CD14-positive monocyte (primary cell): ENCODE measurements at regions not wholly inside any gene's neighbourhood (a gene's known extent, or its start where the extent isn't known, plus 50 kb on each side); places are given as distances from the start of the nearest gene placed in this dataset.

Source experiments
- DNase-seq, 3 donors: peaks; one replicate each; pipeline ENCODE4 v3.0.0-alpha.2; 2011 to 2022
- H2AFZ ChIP-seq: 2 replicates; pipeline ENCODE4 v1.6.0; 2012; ENCODE audit warnings: mild to moderate bottlenecking, low read depth, low read length, inconsistent platforms; ENCODE audit not compliant: insufficient read depth, poor library complexity, severe bottlenecking
- H3K27ac ChIP-seq, 2 donors: 1 replicate in 1 of 2; 2 replicates in 1 of 2; pipeline ENCODE4 v1.5.1; 2012 to 2013; ENCODE audit warnings: low read length in 2 of 2, control low read depth in 1 of 2, inconsistent platforms in 1 of 2, low read depth in 1 of 2, mild to moderate bottlenecking in 1 of 2
- H3K27me3 ChIP-seq, 2 donors: one replicate each; pipeline versions ENCODE4 v1.6.0 to v1.6.1; 2011 to 2013; ENCODE audit warnings: low read length in 2 of 2; ENCODE audit not compliant: control insufficient read depth in 2 of 2, insufficient read depth in 2 of 2
- H3K36me3 ChIP-seq, 2 donors: replicated peaks in 1 of 2; 1 replicate in 1 of 2; 2 replicates in 1 of 2; pipeline versions ENCODE4 v1.5.1 to v1.6.1; 2012 to 2013; ENCODE audit warnings: low read length in 2 of 2, control low read depth in 1 of 2, inconsistent platforms in 1 of 2, mild to moderate bottlenecking in 1 of 2; ENCODE audit not compliant: insufficient read depth in 2 of 2, control insufficient read depth in 1 of 2
- H3K4me1 ChIP-seq, 2 donors: 1 replicate in 1 of 2; 2 replicates in 1 of 2; pipeline versions ENCODE4 v1.5.1 to v1.6.1; 2012 to 2013; ENCODE audit warnings: low read length in 2 of 2, control low read depth in 1 of 2, inconsistent platforms in 1 of 2, mild to moderate bottlenecking in 1 of 2, moderate library complexity in 1 of 2; ENCODE audit not compliant: insufficient read depth in 2 of 2, control insufficient read depth in 1 of 2
- H3K4me2 ChIP-seq: replicated peaks from 2 replicates; pipeline ENCODE3; 2012; ENCODE audit warnings: low read length, moderate library complexity, mild to moderate bottlenecking; ENCODE audit not compliant: poor library complexity, severe bottlenecking; ENCODE audit errors: extremely low read depth
- H3K4me3 ChIP-seq, 3 experiments: fragments of 200-600 bp in 1 of 3; sonication (generic) in 1 of 3; replicated peaks in 1 of 3; 1 replicate in 2 of 3; 2 replicates in 1 of 3; pipeline ENCODE4 v1.5.1; 2011 to 2013; ENCODE audit warnings: low read length in 3 of 3, mild to moderate bottlenecking in 3 of 3, control low read depth in 2 of 3, low read depth in 2 of 3, inconsistent platforms in 1 of 3, moderate library complexity in 1 of 3
- H3K79me2 ChIP-seq: 2 replicates; pipeline ENCODE4 v1.6.0; 2012; ENCODE audit warnings: mild to moderate bottlenecking, control low read depth, inconsistent platforms, low read length, moderate library complexity; ENCODE audit not compliant: insufficient read depth
- H3K9ac ChIP-seq: 2 replicates; pipeline ENCODE4 v1.6.0; 2017; ENCODE audit warnings: low read length, mild to moderate bottlenecking; ENCODE audit not compliant: insufficient read depth, poor library complexity, severe bottlenecking
- H3K9me3 ChIP-seq, 2 donors: replicated peaks in 1 of 2; 1 replicate in 1 of 2; 2 replicates in 1 of 2; pipeline versions ENCODE4 v1.5.1 to v1.6.1; 2012 to 2013; ENCODE audit warnings: low read length in 2 of 2, control low read depth in 1 of 2; ENCODE audit not compliant: control insufficient read depth in 1 of 2, insufficient read depth in 1 of 2
- H4K20me1 ChIP-seq: 2 replicates; pipeline ENCODE4 v1.6.0; 2012; ENCODE audit warnings: mild to moderate bottlenecking, low read length, control low read depth, moderate library complexity; ENCODE audit not compliant: insufficient read depth
- H3K27ac Mint-ChIP-seq, 7 donors: one replicate each; pipeline ENCODE4 v1.8.0; 2020; ENCODE audit warnings: mild to moderate bottlenecking in 7 of 7, mixed read lengths in 7 of 7, moderate library complexity in 6 of 7, inconsistent platforms in 2 of 7
- H3K27me3 Mint-ChIP-seq, 3 donors: one replicate each; pipeline ENCODE4 v1.8.0; 2021 to 2022; ENCODE audit warnings: low read depth in 3 of 3, mild to moderate bottlenecking in 3 of 3, mixed read lengths in 3 of 3, moderate library complexity in 3 of 3, inconsistent platforms in 1 of 3
- H3K36me3 Mint-ChIP-seq, 2 donors: one replicate each; pipeline ENCODE4 v1.8.0; 2020; ENCODE audit warnings: mixed read lengths in 2 of 2, inconsistent platforms in 1 of 2, mild to moderate bottlenecking in 1 of 2
- H3K4me1 Mint-ChIP-seq: one replicate; pipeline ENCODE4 v1.8.0; 2020; ENCODE audit warnings: mild to moderate bottlenecking, mixed read lengths
- H3K4me3 Mint-ChIP-seq, 2 donors: one replicate each; pipeline ENCODE4 v1.8.0; 2020; ENCODE audit warnings: mild to moderate bottlenecking in 2 of 2, mixed read lengths in 2 of 2, moderate library complexity in 1 of 2
- H3K9me3 Mint-ChIP-seq, 7 donors: one replicate each; pipeline ENCODE4 v1.8.0; 2020 to 2022; ENCODE audit warnings: mixed read lengths in 7 of 7, mild to moderate bottlenecking in 6 of 7, moderate library complexity in 6 of 7, inconsistent platforms in 2 of 7
- CTCF ChIP-seq: fragments of 200-600 bp; IDR thresholded peaks from one replicate; pipeline ENCODE4 v1.8.0; 2022; ENCODE audit warnings: antibody characterized with exemption, mild to moderate bottlenecking
- WGBS: methylation state at CpG from one replicate; pipeline ENCODE4 v1.1.5; 2013; ENCODE audit warnings: missing lambda C conversion rate; ENCODE audit not compliant: insufficient coverage; 5-methylcytosine and 5-hydroxymethylcytosine counted together
- intact Hi-C, 2 donors: fragments of 100-400 bp; cut with micrococcal nuclease; formaldehyde crosslinking; loops; one replicate each; pipeline versions ENCODE4 v1.15.0 to v1.15.1; 2023

- Histone ChIP-seq H3K4me1 (no peaks in the 10 kb centered on the region), H3K27ac (no peak overlapping the region), H3K9me3 (peaks cover 2 to 22% of the 10 kb centered on the region in 2 donors), H3K79me2 (no peaks in the 10 kb centered on the region), H3K4me2 (no peak overlapping the region), H2AFZ (no peak overlapping the region), H3K4me3 (no peak overlapping the region), H3K9ac (no peak overlapping the region), H3K27me3 (no peaks in the 10 kb centered on the region), H4K20me1 (no peaks in the 10 kb centered on the region), H3K36me3 (no peaks in the 10 kb centered on the region)
- Mint-ChIP-seq H3K36me3 (no peaks in the 10 kb centered on the region), H3K9me3 (peaks cover 0 to 12% (median 7%) of the 10 kb centered on the region in 7 donors), H3K4me3 (no peak overlapping the region), H3K27me3 (no peaks in the 10 kb centered on the region), H3K4me1 (no peaks in the 10 kb centered on the region), H3K27ac (no peak overlapping the region)
- intact Hi-C loops = no loop called here
- TF ChIP-seq CTCF = no peak
- WGBS = no CpG with 5 or more reads among the region's 1 CpG
- DNase-seq = no peak
Measured at GRCh38 chr15:35973029-35973428, 427.1 kb upstream of the DPH6 start.

- Histone ChIP-seq H3K4me3 (no peak overlapping the region), H3K9me3 (peaks cover 0 to 26% of the 10 kb centered on the region in 2 donors), H3K4me1 (no peaks in the 10 kb centered on the region), H3K27ac (no peak overlapping the region), H3K36me3 (no peaks in the 10 kb centered on the region), H4K20me1 (no peaks in the 10 kb centered on the region), H2AFZ (no peak overlapping the region), H3K9ac (no peak overlapping the region), H3K27me3 (no peaks in the 10 kb centered on the region), H3K79me2 (no peaks in the 10 kb centered on the region), H3K4me2 (no peak overlapping the region)
- Mint-ChIP-seq H3K36me3 (no peaks in the 10 kb centered on the region), H3K9me3 (peaks cover 0 to 9% (median 4%) of the 10 kb centered on the region in 7 donors), H3K27ac (no peak overlapping the region), H3K4me3 (no peak overlapping the region), H3K4me1 (no peaks in the 10 kb centered on the region), H3K27me3 (no peaks in the 10 kb centered on the region)
- intact Hi-C loops = no loop called here
- no peak for DNase-seq
- TF ChIP-seq CTCF = no peak
- WGBS = 83% methylated on average over 1 of the region's 3 CpGs
Measured at GRCh38 chr15:35974052-35974451, 428.1 kb upstream of the DPH6 start.
